HepG2 (cell line): ENCODE measurements at regions not wholly inside any gene's neighbourhood (a gene's known extent, or its start where the extent isn't known, plus 50 kb on each side); places are given as distances from the start of the nearest gene placed in this dataset.

Experiments
- ATAC-seq: fragments of 200-7000 bp; cut with Tn5 transposase; 3 replicates; pipeline ENCODE4 v1.9.1; 2020; ENCODE audit warnings: mild to moderate bottlenecking, moderate library complexity
- BruUV-seq: library from RNA; stranded (reverse); fragments of 400-500 nt; replicated peaks from 2 replicates; lab custom pipeline; 2021; lab: Mats Ljungman, UMichigan
- CTCF ChIA-PET: fragments of 300-600 bp; formaldehyde crosslinking; extraction: SDS; loops from one replicate; lab custom pipeline; 2021; ENCODE audit warnings: low total read pairs, inconsistent platforms, low intra/inter-chr PET ratio; lab: Yijun Ruan, JAX
- POLR2A ChIA-PET: fragments of 350-600 bp; sonication (Branson Sonifier 250); formaldehyde crosslinking; loops from one replicate; lab custom pipeline; 2020; ENCODE audit warnings: antibody characterized with exemption, inconsistent platforms; lab: Yijun Ruan, JAX
- DNase-seq: peaks from one replicate; pipeline ENCODE4 v3.0.0-alpha.2; 2015; ENCODE audit warnings: low spot score
- FAIRE-seq: peaks from 3 replicates; lab custom pipeline; 2011; peaks lifted over from hg19 to GRCh38; lab: Jason Lieb, UNC
- H2AFZ ChIP-seq: one replicate; pipeline ENCODE4 v1.6.1; 2011; ENCODE audit warnings: low read length, inconsistent platforms
- H3K27ac ChIP-seq: fragments of 300-600 bp; 3 replicates; pipeline ENCODE4 v1.8.0; 2011; ENCODE audit warnings: mixed run types, mild to moderate bottlenecking, mixed read lengths, low read length, inconsistent platforms; ENCODE audit not compliant: insufficient read depth; ENCODE audit errors: extremely low read length
- H3K27me3 ChIP-seq, 2 experiments: fragments of 200-600 bp in 1 of 2; 2 replicates in 1 of 2; 3 replicates in 1 of 2; pipeline versions ENCODE4 v1.6.0 to v1.8.0; 2011; ENCODE audit warnings: low read length in 2 of 2, mild to moderate bottlenecking in 2 of 2, moderate library complexity in 2 of 2, inconsistent platforms in 1 of 2; ENCODE audit not compliant: insufficient read depth in 2 of 2, control insufficient read depth in 1 of 2
- H3K36me3 ChIP-seq, 2 experiments: fragments of 200-600 bp in 1 of 2; replicated peaks in 1 of 2; 2 replicates in 1 of 2; 3 replicates in 1 of 2; pipeline versions ENCODE4 v1.5.1 to v1.8.0; 2011; ENCODE audit warnings: low read length in 2 of 2, inconsistent platforms in 1 of 2; ENCODE audit not compliant: insufficient read depth in 2 of 2, control insufficient read depth in 1 of 2
- H3K4me1 ChIP-seq: 2 replicates; pipeline ENCODE4 v1.5.1; 2012; ENCODE audit warnings: low read length, inconsistent platforms; ENCODE audit not compliant: insufficient read depth
- H3K4me2 ChIP-seq: 2 replicates; pipeline ENCODE4 v1.6.0; 2011; ENCODE audit warnings: low read depth, low read length, inconsistent platforms
- H3K4me3 ChIP-seq, 3 experiments: fragments of 200-600 bp in 1 of 3; sonication (generic), shearing (Covaris generic) in 1 of 3; replicated peaks in 1 of 3; 2 replicates each; pipeline ENCODE4 v1.5.1; 2011 to 2016; ENCODE audit warnings: low read length in 3 of 3, inconsistent platforms in 2 of 3, low read depth in 2 of 3, mild to moderate bottlenecking in 2 of 3, control low read depth in 1 of 3, mixed read lengths in 1 of 3; ENCODE audit not compliant: insufficient read depth in 1 of 3
- H3K79me2 ChIP-seq: one replicate; pipeline ENCODE4 v1.6.1; 2011; ENCODE audit warnings: low read length, inconsistent platforms; ENCODE audit not compliant: insufficient read depth
- H3K9ac ChIP-seq: 2 replicates; pipeline ENCODE4 v1.6.0; 2011; ENCODE audit warnings: mild to moderate bottlenecking, low read depth, low read length, inconsistent platforms; ENCODE audit not compliant: insufficient read depth
- H3K9me3 ChIP-seq: 2 replicates; pipeline ENCODE4 v1.5.1; 2012; ENCODE audit warnings: mild to moderate bottlenecking, low read length
- H4K20me1 ChIP-seq: 2 replicates; pipeline ENCODE4 v1.6.0; 2011; ENCODE audit warnings: inconsistent platforms, mild to moderate bottlenecking, low read length, moderate library complexity; ENCODE audit not compliant: insufficient read depth
- BCL3 ChIP-seq: sonication (generic); formaldehyde crosslinking; IDR thresholded peaks from 2 replicates; pipeline ENCODE4 v1.5.1; 2020; ENCODE audit warnings: mild to moderate bottlenecking, missing genetic modification reagents, moderate library complexity
- DMTF1 ChIP-seq: sonication (generic); formaldehyde crosslinking; IDR thresholded peaks from 2 replicates; pipeline ENCODE4 v1.4.0; 2020; ENCODE audit warnings: mild to moderate bottlenecking, missing genetic modification reagents
- MBNL3 ChIP-seq: fragments of 250-450 bp; sonication (Bioruptor Pico); conservative IDR thresholded peaks from 2 replicates; pipeline ENCODE4 v1.8.0; 2022; ENCODE audit warnings: mild to moderate bottlenecking, inconsistent platforms
- MEIS2 ChIP-seq: sonication (generic); formaldehyde crosslinking; IDR thresholded peaks from 2 replicates; pipeline ENCODE4 v1.9.0; 2021; ENCODE audit warnings: mild to moderate bottlenecking, missing genetic modification reagents
- MLX ChIP-seq: IDR thresholded peaks from 2 replicates; pipeline ENCODE4 v1.6.1; 2016
- RCOR2 ChIP-seq: IDR thresholded peaks from 2 replicates; pipeline ENCODE4 v1.6.1; 2016; ENCODE audit warnings: missing biosample characterization, missing genetic modification reagents
- THYN1 ChIP-seq: sonication (generic); formaldehyde crosslinking; IDR thresholded peaks from 2 replicates; pipeline ENCODE4 v1.8.1; 2023; ENCODE audit warnings: low read depth, mild to moderate bottlenecking, moderate library complexity, missing genetic modification reagents, borderline replicate concordance
- ZNF205 ChIP-seq: IDR thresholded peaks from 2 replicates; pipeline ENCODE4 v1.6.1; 2018; ENCODE audit warnings: missing biosample characterization, missing genetic modification reagents
- ZNF790 ChIP-seq: sonication (generic); formaldehyde crosslinking; IDR thresholded peaks from 2 replicates; pipeline ENCODE4 v1.8.0; 2022; ENCODE audit warnings: missing genetic modification reagents, mild to moderate bottlenecking, borderline replicate concordance
- WGBS: methylation state at CpG from one replicate; pipeline ENCODE4 v1.1.6; 2017; ENCODE audit warnings: low lambda C conversion rate; 5-methylcytosine and 5-hydroxymethylcytosine counted together
- in situ Hi-C: cut with HindIII; loops from 2 replicates; pipeline ENCODE4 v1.10.0; 2017; ENCODE audit warnings: low pct_unique_long_range_greater_than_20kb; ENCODE audit not compliant: extremely low pct_ligation_motif_present
- intact Hi-C: fragments of 100-400 bp; cut with micrococcal nuclease; formaldehyde crosslinking; loops from one replicate; pipeline ENCODE4 v1.10.0; 2022; ENCODE audit not compliant: unreplicated experiment
- TF ChIP-seq, protein P1 (sequence below): sonication (generic); formaldehyde crosslinking; IDR thresholded peaks from 2 replicates; pipeline ENCODE4 v1.8.0; 2022; ENCODE audit warnings: mild to moderate bottlenecking, missing genetic modification reagents; ENCODE audit not compliant: insufficient replicate concordance

- TF ChIP-seq MBNL3 (CRISPR knock-in tag) (no peak), BCL3 (CRISPR knock-in tag) (no peak)
Observed at GRCh38 chr1:38135625-38136414, 89.2 kb upstream of the POU3F1 start (continued).

DNA sequence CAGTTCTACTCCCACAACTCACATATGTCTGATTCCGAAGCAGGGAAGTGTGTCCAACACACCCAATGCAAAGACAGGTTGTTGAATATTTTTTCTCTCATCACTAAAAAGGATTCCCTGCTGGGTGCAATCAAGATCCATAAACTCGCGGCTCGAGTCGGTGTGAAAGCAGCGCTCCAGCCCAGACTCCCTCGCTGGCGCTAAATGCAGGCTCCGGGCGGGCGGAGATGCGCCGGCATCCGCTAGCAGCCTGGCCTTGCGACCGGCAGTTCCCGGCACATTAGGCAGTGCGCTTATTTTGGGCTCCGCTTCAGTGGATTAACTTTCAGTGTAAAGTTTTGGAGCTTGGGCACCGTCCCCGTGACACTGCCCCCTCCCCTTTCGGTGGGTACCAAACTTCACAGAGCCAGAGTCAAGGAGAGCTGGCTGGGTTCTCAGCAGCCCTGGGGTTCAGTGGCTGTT, 87.7 kb upstream of the POU3F1 start:
- POLR2A ChIA-PET, result no interaction called here
- Histone ChIP-seq H3K27ac (no peak overlapping the region), H3K9me3 (no peaks in the 10 kb centered on the region), H2AFZ (no peak overlapping the region), H3K4me1 (no peaks in the 10 kb centered on the region), H4K20me1 (no peaks in the 10 kb centered on the region), H3K9ac (no peak overlapping the region), H3K27me3 (peaks cover 6 to 35% of the 10 kb centered on the region in 2 experiments), H3K4me3 (no peak overlapping the region), H3K4me2 (no peak overlapping the region), H3K79me2 (no peaks in the 10 kb centered on the region), H3K36me3 (no peaks in the 10 kb centered on the region)
- no peak for DNase-seq
- ATAC-seq, result no peak
- in situ Hi-C loops, result no loop called here
- intact Hi-C loops, result no loop called here
- 72% methylated on average over 18 of the region's 22 CpGs for WGBS
- FAIRE-seq, result no peak
- BruUV-seq, result no TSS peak
- TF ChIP-seq MLX, result no peak
- CTCF ChIA-PET, result no interaction called here

- DNase-seq, result no peak
- 62% methylated on average over 27 of the region's 27 CpGs for WGBS
- no peak overlapping the region for H3K4me2 ChIP-seq
- no peak for FAIRE-seq
- no peaks in the 10 kb centered on the region for H3K4me1 ChIP-seq
- no peak overlapping the region for H3K4me3 ChIP-seq
- no peaks in the 10 kb centered on the region for H3K36me3 ChIP-seq
- no peaks in the 10 kb centered on the region for H3K79me2 ChIP-seq
- H2AFZ ChIP-seq, result no peak overlapping the region
- intact Hi-C loops, result no loop called here
- ATAC-seq, result no peak
- ChIA-PET CTCF (no interaction called here), POLR2A (no interaction called here)
- H3K9ac ChIP-seq, result no peak overlapping the region
- H4K20me1 ChIP-seq, result no peaks in the 10 kb centered on the region
- H3K27ac ChIP-seq, result no peak overlapping the region
- no TSS peak for BruUV-seq
- peaks cover 6 to 35% of the 10 kb centered on the region in 2 experiments for H3K27me3 ChIP-seq
- H3K9me3 ChIP-seq, result no peaks in the 10 kb centered on the region
- in situ Hi-C loops, result no loop called here
- TF ChIP-seq ZNF205 (no peak), RCOR2 (no peak), ZNF790 (no peak), THYN1 (no peak), MEIS2 (CRISPR knock-in tag) (no peak), DMTF1 (CRISPR knock-in tag) (no peak)
- TF ChIP-seq, protein P1, sequence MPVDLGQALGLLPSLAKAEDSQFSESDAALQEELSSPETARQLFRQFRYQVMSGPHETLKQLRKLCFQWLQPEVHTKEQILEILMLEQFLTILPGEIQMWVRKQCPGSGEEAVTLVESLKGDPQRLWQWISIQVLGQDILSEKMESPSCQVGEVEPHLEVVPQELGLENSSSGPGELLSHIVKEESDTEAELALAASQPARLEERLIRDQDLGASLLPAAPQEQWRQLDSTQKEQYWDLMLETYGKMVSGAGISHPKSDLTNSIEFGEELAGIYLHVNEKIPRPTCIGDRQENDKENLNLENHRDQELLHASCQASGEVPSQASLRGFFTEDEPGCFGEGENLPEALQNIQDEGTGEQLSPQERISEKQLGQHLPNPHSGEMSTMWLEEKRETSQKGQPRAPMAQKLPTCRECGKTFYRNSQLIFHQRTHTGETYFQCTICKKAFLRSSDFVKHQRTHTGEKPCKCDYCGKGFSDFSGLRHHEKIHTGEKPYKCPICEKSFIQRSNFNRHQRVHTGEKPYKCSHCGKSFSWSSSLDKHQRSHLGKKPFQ (CRISPR knock-in tag), result no peak
Observed at GRCh38 chr1:38133756-38134155, 87.2 kb upstream of the POU3F1 start.
